OCI-LY3 (cell line): ENCODE measurements at regions not wholly inside any gene's neighbourhood (a gene's known extent, or its start where the extent isn't known, plus 50 kb on each side); places are given as distances from the start of the nearest gene placed in this dataset.

ENCODE experiments used
- H2AFZ ChIP-seq: fragments of 200-600, 300-600 bp; shearing (Covaris generic); 2 replicates; pipeline ENCODE4 v1.6.0; 2014; ENCODE audit warnings: antibody characterized with exemption, low read depth, low read length
- H3K27ac ChIP-seq: fragments of 200-600, 300-600 bp; sonication (generic); 2 replicates; pipeline ENCODE4 v1.5.1; 2014; ENCODE audit warnings: mild to moderate bottlenecking, low read length, moderate library complexity, mixed read lengths
- H3K27me3 ChIP-seq: fragments of 200-600, 300-600 bp; sonication (generic); 2 replicates; pipeline ENCODE4 v1.6.1; 2014; ENCODE audit warnings: low read depth, low read length, mixed read lengths
- H3K36me3 ChIP-seq: fragments of 200-600, 300-600 bp; sonication (generic); replicated peaks from 2 replicates; pipeline ENCODE3; 2014; ENCODE audit warnings: low read depth, low read length, mixed read lengths
- H3K4me1 ChIP-seq: fragments of 300-600, 200-600 bp; sonication (generic); 2 replicates; pipeline ENCODE4 v1.6.1; 2014; ENCODE audit warnings: low read length, mixed read lengths
- H3K4me2 ChIP-seq: fragments of 200-600, 300-600 bp; sonication (generic); 2 replicates; pipeline ENCODE4 v1.6.1; 2014; ENCODE audit warnings: low read length, mixed read lengths
- H3K4me3 ChIP-seq: fragments of 300-600, 200-600 bp; sonication (generic); 2 replicates; pipeline ENCODE4 v1.5.1; 2014; ENCODE audit warnings: antibody characterized with exemption, mild to moderate bottlenecking, low read length, moderate library complexity
- H3K79me2 ChIP-seq: fragments of 300-600, 200-600 bp; shearing (Covaris generic); 2 replicates; pipeline ENCODE4 v1.6.1; 2014; ENCODE audit warnings: mild to moderate bottlenecking, low read length, mixed read lengths
- H3K9ac ChIP-seq: fragments of 300-600, 200-600 bp; shearing (Covaris generic); 2 replicates; pipeline ENCODE4 v1.6.0; 2014; ENCODE audit warnings: mild to moderate bottlenecking, low read length, moderate library complexity
- H3K9me3 ChIP-seq: fragments of 200-600, 300-600 bp; shearing (Covaris generic); 2 replicates; pipeline ENCODE4 v1.6.1; 2014; ENCODE audit warnings: low read length, mixed read lengths; ENCODE audit not compliant: insufficient read depth
- H4K20me1 ChIP-seq: fragments of 200-600, 300-600 bp; sonication (generic); 2 replicates; pipeline ENCODE4 v1.6.1; 2016; ENCODE audit warnings: low read length, mixed read lengths; ENCODE audit not compliant: insufficient read depth
- CTCF ChIP-seq: fragments of 200-600, 300-600 bp; sonication (generic); IDR thresholded peaks from 2 replicates; pipeline ENCODE4 v1.5.1; 2014; ENCODE audit warnings: antibody characterized with exemption, low read length, low read depth
- EZH2phosphoT487 ChIP-seq: fragments of 200-600 bp; shearing (Covaris generic); IDR thresholded peaks from 2 replicates; pipeline ENCODE4 v1.6.1; 2018; ENCODE audit warnings: antibody characterized with exemption, mixed run types, low read depth

- Histone ChIP-seq H3K36me3 (no peaks in the 10 kb centered on the region), H3K4me2 (no peak overlapping the region), H2AFZ (no peak overlapping the region), H3K27me3 (no peaks in the 10 kb centered on the region), H3K9ac (no peak overlapping the region), H3K27ac (no peak overlapping the region), H4K20me1 (no peaks in the 10 kb centered on the region), H3K9me3 (no peaks in the 10 kb centered on the region), H3K4me3 (no peak overlapping the region), H3K79me2 (no peaks in the 10 kb centered on the region), H3K4me1 (no peaks in the 10 kb centered on the region)
- TF ChIP-seq EZH2phosphoT487: no peak
Observed at GRCh38 chr3:151555523-151555922, 94.7 kb upstream of the IGSF10 start.

DNA sequence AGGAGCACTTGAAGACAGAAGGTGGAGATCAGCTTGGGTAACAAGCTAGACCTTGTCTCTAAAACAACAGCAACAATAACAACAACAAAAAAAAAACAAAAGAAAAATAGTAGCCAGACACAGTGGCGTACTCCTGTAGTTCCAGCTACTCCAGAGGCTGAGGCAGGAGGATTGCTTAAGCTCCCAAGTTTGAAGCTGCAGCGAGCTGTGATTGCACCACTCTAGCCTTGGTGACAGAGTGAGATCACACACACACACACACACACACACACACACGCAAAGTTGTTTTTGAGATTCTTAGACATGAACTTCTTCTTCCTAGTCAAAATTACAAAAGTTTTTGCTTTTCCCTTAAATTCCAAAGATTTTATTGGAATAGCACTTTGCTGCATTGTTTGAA lies 93.0 kb upstream of the IGSF10 start:
- no peaks in the 10 kb centered on the region for H4K20me1 ChIP-seq
- no peak overlapping the region for H3K4me3 ChIP-seq
- H3K9ac ChIP-seq: no peak overlapping the region
- no peaks in the 10 kb centered on the region for H3K27me3 ChIP-seq
- H3K4me1 ChIP-seq: no peaks in the 10 kb centered on the region
- no peaks in the 10 kb centered on the region for H3K9me3 ChIP-seq
- no peak overlapping the region for H3K27ac ChIP-seq
- H3K36me3 ChIP-seq: no peaks in the 10 kb centered on the region
- TF ChIP-seq EZH2phosphoT487: no peak
- H2AFZ ChIP-seq: no peak overlapping the region
- no peaks in the 10 kb centered on the region for H3K79me2 ChIP-seq
- no peak overlapping the region for H3K4me2 ChIP-seq

- Histone ChIP-seq H4K20me1 (no peaks in the 10 kb centered on the region), H3K4me1 (no peaks in the 10 kb centered on the region), H3K36me3 (no peaks in the 10 kb centered on the region), H3K9me3 (no peaks in the 10 kb centered on the region), H3K4me3 (no peak overlapping the region), H3K27ac (no peak overlapping the region), H3K79me2 (no peaks in the 10 kb centered on the region), H2AFZ (no peak overlapping the region), H3K27me3 (no peaks in the 10 kb centered on the region), H3K4me2 (no peak overlapping the region), H3K9ac (no peak overlapping the region)
- TF ChIP-seq EZH2phosphoT487 (no peak), CTCF (no peak)
Observed at GRCh38 chr3:151552589-151552988, 91.7 kb upstream of the IGSF10 start.

DNA sequence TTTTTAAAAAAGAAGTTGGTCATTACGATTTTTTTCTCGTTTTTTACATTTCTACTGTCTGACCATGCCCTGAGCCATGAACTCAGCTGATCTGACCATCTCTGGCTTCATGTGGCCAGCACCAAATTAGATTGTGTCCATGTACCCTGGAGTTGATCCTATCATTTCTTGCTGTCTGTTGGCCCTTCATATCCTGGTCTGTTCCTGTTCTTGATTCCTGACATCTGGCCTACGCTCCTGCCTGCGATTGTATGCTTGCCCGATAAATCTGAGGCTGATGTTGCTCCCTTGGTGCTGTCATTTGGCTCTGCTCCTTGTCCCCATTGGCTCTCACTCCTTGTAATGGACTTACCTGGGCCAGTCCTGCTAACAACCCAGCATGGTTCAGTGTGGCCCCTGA lies 89.8 kb upstream of the IGSF10 start:
- Histone ChIP-seq H3K4me2 (no peak overlapping the region), H3K4me3 (no peak overlapping the region), H3K9me3 (no peaks in the 10 kb centered on the region), H3K27ac (no peak overlapping the region), H3K4me1 (no peaks in the 10 kb centered on the region), H3K9ac (no peak overlapping the region), H3K27me3 (no peaks in the 10 kb centered on the region), H3K36me3 (no peaks in the 10 kb centered on the region), H2AFZ (no peak overlapping the region), H3K79me2 (no peaks in the 10 kb centered on the region), H4K20me1 (no peaks in the 10 kb centered on the region)
- no peak for TF ChIP-seq CTCF
- no peak for TF ChIP-seq EZH2phosphoT487

DNA sequence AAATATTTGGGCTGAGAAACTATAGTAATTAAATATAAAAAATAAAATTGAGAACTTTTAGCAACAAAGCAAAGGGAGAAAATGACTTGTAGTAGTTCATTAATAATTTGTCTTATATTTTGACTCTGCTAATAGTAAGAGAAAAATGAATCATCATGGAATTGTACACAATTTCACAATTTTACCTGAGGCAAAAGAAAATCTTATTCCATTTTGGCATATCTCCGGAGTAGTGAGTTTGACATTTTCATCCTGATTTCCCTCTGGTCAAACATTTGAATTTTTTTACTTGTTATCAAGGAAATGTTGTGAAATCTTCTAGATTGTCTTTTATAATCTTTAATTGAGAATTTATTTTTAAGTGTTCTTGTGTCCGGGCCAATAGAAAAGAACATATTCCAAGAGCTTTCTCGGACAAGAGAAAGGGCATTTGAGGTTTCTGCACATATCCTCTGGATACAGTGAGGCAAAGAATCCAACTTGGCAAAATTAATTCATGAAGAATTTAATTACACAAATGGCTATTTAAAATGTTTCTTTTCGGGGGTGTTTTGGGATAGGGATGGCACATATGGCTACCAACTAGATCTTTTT lies 89.3 kb upstream of the IGSF10 start:
- Histone ChIP-seq H3K9me3 (no peaks in the 10 kb centered on the region), H2AFZ (no peak overlapping the region), H3K36me3 (no peaks in the 10 kb centered on the region), H4K20me1 (no peaks in the 10 kb centered on the region), H3K79me2 (no peaks in the 10 kb centered on the region), H3K27me3 (no peaks in the 10 kb centered on the region), H3K4me3 (no peak overlapping the region), H3K27ac (no peak overlapping the region), H3K4me2 (no peak overlapping the region), H3K9ac (no peak overlapping the region), H3K4me1 (no peaks in the 10 kb centered on the region)
- TF ChIP-seq EZH2phosphoT487: no peak
- no peak for TF ChIP-seq CTCF
